ENCODE measurements at regions not wholly inside any gene's neighbourhood (a gene's known extent, or its start where the extent isn't known, plus 50 kb on each side); places are given as distances from the start of the nearest gene placed in this dataset.
"Not testable (repeated sequence)": the region's sequence is repeated elsewhere in the genome, so short reads cannot be mapped to it uniquely, and the experiment has no call there.

GRCh38 chr2:193170981-193171380 is 976.2 kb upstream of the TMEFF2 start:
- H3K23ac ChIP-seq (ENCODE audit: insufficient read length); H3K56ac ChIP-seq (replicated peaks; ENCODE audit: insufficient read length, low read depth, low read length); H3K9ac ChIP-seq (replicated peaks in 1 of 4; ENCODE audit: extremely low read depth in 1 of 4, low read depth in 3 of 4, low read length in 3 of 4); FAIRE-seq; H3K27ac ChIP-seq (ENCODE audit: low read depth, low read length); H3K79me2 ChIP-seq (ENCODE audit: control insufficient read depth in 1 of 2, insufficient read depth in 2 of 2, low read length in 2 of 2); H4K5ac ChIP-seq (ENCODE audit: insufficient read length, low read depth, low read length); H3K9me3 ChIP-seq (ENCODE audit: insufficient read depth in 2 of 2, low read depth in 1 of 2, low read length in 1 of 2); H4K8ac ChIP-seq (ENCODE audit: extremely low read depth, insufficient read depth, low read length); H2BK20ac ChIP-seq (ENCODE audit: low read length); H3K23me2 ChIP-seq (ENCODE audit: low read depth, low read length); POLR2A ChIA-PET (ENCODE audit: partially characterized antibody); H3K27me3 ChIP-seq (replicated peaks in 1 of 4; ENCODE audit: control insufficient read depth in 3 of 4, extremely low read depth in 1 of 4, insufficient read depth in 3 of 4, low read length in 3 of 4); H3K14ac ChIP-seq (ENCODE audit: insufficient read length); H2BK15ac ChIP-seq (ENCODE audit: low read length); H2BK5ac ChIP-seq (ENCODE audit: low read depth, low read length); H2AK5ac ChIP-seq (ENCODE audit: low read depth, low read length); H3K79me1 ChIP-seq (ENCODE audit: low read depth, low read length); H3K4me3 ChIP-seq (ENCODE audit: extremely low read depth in 1 of 4, insufficient read depth in 2 of 4, low read depth in 3 of 4, low read length in 4 of 4); H3K36me3 ChIP-seq (ENCODE audit: control insufficient read depth in 2 of 4, insufficient read depth in 4 of 4, low read length in 3 of 4); H4K20me1 ChIP-seq (replicated peaks in 1 of 2; ENCODE audit: control insufficient read depth in 1 of 2, insufficient read depth in 2 of 2, low read length in 2 of 2); H3K18ac ChIP-seq (ENCODE audit: extremely low read depth, low read length); H2BK12ac ChIP-seq (ENCODE audit: low read depth, low read length); H3K4ac ChIP-seq (replicated peaks; ENCODE audit: insufficient read length, low read depth, low read length); H4K91ac ChIP-seq (replicated peaks; ENCODE audit: insufficient read length, low read length); H2AFZ ChIP-seq (ENCODE audit: low read length); CTCF ChIA-PET (ENCODE audit: partially characterized antibody); H2BK120ac ChIP-seq (replicated peaks; ENCODE audit: low read depth, low read length); H3K4me1 ChIP-seq (replicated peaks in 1 of 4; ENCODE audit: control insufficient read depth in 3 of 4, insufficient read depth in 4 of 4, low read length in 3 of 4); H3K4me2 ChIP-seq (ENCODE audit: insufficient read depth in 1 of 2, low read depth in 2 of 2, low read length in 2 of 2): not testable (repeated sequence)
- WGBS, 2 experiments (ENCODE audit: extremely low coverage in 1 of 2, insufficient coverage in 1 of 2, insufficient read length in 1 of 2, insufficient replicate concordance in 2 of 2, low coverage in 1 of 2, low lambda C conversion rate in 2 of 2, missing lambda C conversion rate in 1 of 2), result 11% methylated on average over 12 of the region's 17 CpGs; no CpG with 5 or more reads in 1 of the 2 experiments
- DNase-seq (ENCODE audit: low read depth in 1 of 2, low spot score in 2 of 2), result peak in 1 of 2 experiments; percentile 61
- TF ChIP-seq TAF1 (IDR thresholded peaks at IDR 0.05; ENCODE audit: low read depth, low read length), result 0 out of 2 replicates have a peak, but pooled peaks have one; percentile 25
